ENCODE measurements at regions not wholly inside any gene's neighbourhood (a gene's known extent, or its start where the extent isn't known, plus 50 kb on each side); places are given as distances from the start of the nearest gene placed in this dataset.

- TF ChIP-seq SUZ12 (IDR thresholded peaks at IDR 0.05) (no peak), FOXM1 (IDR thresholded peaks at IDR 0.05; ENCODE audit: borderline replicate concordance) (no peak), FOXA1 (IDR thresholded peaks at IDR 0.05) (no peak), TARDBP (IDR thresholded peaks at IDR 0.05) (no peak), SP1 (IDR thresholded peaks at IDR 0.05) (no peak), FOXK2 (IDR thresholded peaks at IDR 0.05) (no peak), PKNOX1 (IDR thresholded peaks at IDR 0.05) (no peak), ELF4 (IDR thresholded peaks at IDR 0.05) (no peak), BHLHE40 (IDR thresholded peaks at IDR 0.05; ENCODE audit: borderline replicate concordance) (no peak), CTBP1 (IDR thresholded peaks at IDR 0.05; ENCODE audit: borderline replicate concordance) (no peak), ZNF384 (IDR thresholded peaks at IDR 0.05) (no peak), LEF1 (IDR thresholded peaks at IDR 0.05; ENCODE audit: borderline replicate concordance) (no peak)
Measured at GRCh38 chr2:538646-539045, 138.6 kb downstream of the TMEM18 start.

All from HEK293T (cell line).